Cerebellar cortex (tissue), 1 donor: ENCODE measurements at regions not wholly inside any gene's neighbourhood (a gene's known extent, or its start where the extent isn't known, plus 50 kb on each side); places are given as distances from the start of the nearest gene placed in this dataset.

Experiments
- DNase-seq: peaks from one replicate; pipeline ENCODE4 v3.0.0-alpha.2; 2015; ENCODE audit warnings: low spot score

DNA sequence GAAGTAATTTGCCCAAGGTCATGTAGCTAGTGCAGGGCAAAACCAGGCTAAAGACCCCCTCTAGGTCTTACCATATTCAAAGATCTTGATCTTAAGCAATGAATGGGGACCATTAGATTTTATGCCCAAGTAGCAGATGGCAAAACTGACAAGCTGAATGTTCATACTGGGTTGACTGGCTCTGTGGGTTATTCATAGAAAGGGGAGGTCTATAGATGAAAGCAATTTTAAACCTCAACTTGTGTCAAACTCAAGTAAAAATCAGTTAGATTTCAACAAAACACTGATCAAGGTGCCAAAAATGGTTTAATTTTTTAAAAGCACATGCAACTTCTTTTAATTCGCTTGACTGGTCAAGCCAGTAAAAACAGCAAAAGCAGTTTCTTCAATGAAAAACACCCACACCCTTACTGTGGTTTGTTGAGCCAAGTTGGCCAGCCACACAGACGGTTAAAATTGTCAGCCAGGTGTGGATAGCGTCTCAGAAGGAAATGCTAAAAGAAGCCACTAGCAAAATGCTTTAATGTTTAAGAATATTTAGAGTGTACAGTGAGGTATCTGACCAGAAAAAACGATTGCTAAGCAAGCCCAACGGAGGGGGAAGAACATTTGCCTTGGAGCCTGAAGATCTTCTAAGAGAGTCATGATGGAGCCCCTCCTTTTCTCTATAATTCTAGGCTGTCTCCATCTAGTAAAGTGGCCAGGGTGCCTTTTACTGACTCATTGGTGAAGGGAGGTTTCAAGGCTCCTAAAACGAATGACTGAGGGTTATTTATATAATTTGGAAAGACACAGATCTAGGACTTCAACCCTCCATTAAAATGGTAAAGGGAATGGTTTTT is 539.6 kb upstream of the CLINT1 start:
- no peak for DNase-seq

DNA sequence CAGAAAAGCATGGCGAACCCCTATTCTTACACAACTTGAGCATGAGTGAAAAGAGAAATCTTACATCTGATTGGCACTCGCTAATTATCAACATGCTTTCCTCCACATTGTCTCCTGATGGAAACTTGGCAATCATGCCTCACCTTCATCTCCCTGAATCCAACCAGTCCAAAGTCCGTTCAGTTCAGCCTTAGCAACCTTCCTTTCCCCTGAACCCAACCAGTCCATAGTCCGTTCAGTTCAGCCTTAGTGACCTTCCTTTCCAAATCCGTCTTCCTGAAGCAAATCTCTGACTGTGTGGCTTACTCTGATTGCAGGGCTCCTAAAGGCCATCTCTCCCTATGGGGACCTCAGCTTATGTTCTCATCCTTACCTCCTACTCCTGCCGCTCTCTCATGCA is 538.3 kb upstream of the CLINT1 start:
- DNase-seq, result no peak

GRCh38 chr5:158394102-158394501 is 535.2 kb upstream of the CLINT1 start:
- DNase-seq, result no peak

DNA sequence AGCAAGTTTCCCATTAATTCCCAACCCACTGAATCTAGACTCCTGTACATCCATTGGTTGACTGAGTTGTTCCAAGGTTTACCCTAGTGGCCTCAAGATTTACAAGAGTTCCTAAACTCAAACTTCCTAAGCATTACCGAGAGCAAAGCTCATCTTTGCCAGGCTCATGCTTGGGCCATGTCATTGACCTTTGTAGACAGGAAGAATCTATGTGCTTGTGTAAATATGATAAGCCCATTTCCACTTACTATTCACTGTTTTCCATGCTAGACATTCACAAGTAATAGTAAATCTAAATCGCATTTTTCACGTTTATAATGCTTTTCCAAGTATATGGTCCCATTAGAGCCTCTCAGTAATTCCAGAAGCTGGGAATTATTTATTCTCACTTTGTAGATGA is 534.5 kb upstream of the CLINT1 start:
- DNase-seq, result no peak

DNA sequence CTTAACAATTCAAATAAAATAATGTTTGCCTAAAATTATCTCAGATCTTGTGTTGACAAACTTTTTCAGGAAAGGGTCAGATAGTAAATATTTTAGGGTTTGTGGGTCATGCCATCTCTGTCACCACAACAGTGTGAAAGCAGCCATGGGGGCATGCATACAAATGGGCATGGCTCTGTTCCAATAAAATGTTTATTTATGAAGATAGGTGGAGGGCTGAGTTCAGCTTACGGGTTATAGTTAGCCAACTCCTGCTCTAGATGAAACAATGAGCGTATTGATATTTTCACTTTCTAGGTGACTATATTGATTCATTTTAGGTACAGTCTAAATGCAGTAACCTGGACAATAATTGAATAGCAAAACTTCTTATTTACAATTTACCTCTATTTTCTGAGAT is 533.8 kb upstream of the CLINT1 start:
- no peak for DNase-seq

- no peak for DNase-seq
These were observed 531.6 kb upstream of the CLINT1 start for GRCh38 chr5:158390577-158390976.

DNA sequence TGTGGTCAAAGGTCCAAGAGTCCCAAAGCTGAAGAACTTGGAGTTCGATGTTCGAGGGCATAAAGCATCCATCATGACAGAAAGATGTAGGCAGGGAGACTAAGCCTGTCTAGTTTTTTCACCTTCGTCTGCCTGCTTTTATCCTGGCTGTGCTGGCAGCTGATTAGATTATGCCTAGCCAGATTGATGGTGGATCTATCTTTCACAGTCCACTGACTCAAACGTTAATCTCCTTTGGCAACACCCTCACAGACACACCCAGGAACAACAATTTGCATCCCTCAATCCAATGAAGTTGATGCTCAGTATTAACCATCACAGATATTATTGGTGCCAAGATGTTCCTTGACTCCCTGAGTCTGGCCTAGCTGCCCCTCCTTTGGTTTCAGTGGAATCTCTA is 530.8 kb upstream of the CLINT1 start:
- DNase-seq, result no peak

DNA sequence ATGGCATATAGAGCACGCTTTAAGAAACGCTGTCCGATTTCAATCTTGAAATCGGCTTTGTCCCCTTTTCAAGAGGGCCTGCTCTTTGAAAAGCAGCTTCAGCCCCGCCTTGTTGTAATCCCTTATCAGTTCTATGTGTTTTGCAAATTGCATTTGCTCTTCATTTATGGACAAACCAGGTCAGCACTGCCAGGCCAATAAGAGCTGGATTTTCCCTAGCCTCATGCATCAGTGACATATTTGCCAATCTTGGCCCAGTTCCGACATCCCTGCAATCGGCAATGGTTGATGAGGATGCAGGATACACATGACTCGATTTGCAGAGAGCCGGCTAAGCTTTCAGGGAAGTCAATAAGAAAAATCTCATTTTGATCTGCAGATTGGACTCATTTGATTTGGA is 529.1 kb upstream of the CLINT1 start:
- no peak for DNase-seq

DNA sequence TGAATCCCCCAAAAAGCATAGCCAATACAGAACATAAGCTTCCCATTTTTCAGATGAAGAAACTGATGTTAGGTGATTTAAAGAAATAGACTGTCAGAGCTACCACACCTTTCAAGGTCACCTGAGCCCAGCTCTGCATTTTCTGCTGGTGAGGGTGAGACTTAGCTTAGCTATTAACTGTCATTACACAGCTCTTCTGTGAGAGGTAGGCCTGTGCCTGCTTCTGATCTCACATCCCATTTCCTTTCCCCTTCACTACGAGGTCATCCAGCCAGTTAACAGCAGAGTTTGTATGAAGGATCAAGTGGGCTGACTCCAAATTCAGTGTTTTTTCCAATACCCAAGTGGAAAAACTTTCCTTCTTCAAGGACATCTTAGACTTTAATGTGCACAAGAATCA is 528.6 kb upstream of the CLINT1 start:
- DNase-seq, result no peak

DNA sequence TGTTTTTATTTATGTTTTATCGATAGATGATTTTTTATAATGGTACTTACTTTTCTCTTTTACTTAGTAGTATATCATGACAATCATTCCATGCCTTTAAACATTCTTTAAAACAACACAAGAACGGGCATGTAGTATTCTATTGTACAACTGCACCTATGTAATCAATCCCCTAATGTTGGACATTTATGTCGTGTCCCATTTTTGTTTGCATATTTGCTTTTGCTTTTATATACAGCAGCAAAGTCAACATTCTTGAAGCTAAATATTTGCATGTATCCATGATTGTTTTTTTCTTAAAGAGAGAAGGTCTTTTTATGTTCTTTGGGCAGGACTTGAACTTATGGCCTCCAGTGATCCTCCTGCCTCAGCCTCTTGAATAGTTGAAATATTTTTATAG is 527.0 kb upstream of the CLINT1 start:
- DNase-seq, result no peak

GRCh38 chr5:158384535-158385481 is 525.9 kb upstream of the CLINT1 start:
- DNase-seq, result no peak

DNA sequence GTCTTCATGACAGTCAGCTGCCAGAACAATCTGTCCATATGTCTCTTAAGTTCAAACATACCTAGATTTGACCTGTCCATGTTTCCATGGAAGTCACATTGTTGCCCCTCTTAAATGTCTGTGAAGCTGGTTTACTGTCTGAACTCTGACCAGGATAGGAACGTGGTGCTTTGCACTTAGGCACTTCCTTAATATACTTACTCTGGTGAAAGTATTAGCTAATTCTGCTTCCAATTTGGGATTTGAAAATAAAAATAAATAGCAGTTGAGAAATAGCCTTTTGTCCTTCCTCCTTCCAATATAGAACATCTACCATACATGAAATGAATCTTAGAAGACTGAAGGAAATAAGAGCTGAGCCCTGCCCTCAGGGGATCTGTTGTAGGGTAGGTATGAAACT is 524.5 kb upstream of the CLINT1 start:
- DNase-seq, result no peak

GRCh38 chr5:158382473-158382872 is 523.5 kb upstream of the CLINT1 start:
- DNase-seq, result peak; percentile 84

- DNase-seq, result no peak
These were observed 522.7 kb upstream of the CLINT1 start for GRCh38 chr5:158381614-158382160.

- DNase-seq, result peak; percentile 10
These were observed 521.7 kb upstream of the CLINT1 start for GRCh38 chr5:158380661-158381060.

GRCh38 chr5:158378931-158379330 is 520.0 kb upstream of the CLINT1 start:
- peak; percentile 40 for DNase-seq

- no peak for DNase-seq
These were observed 517.7 kb upstream of the CLINT1 start for GRCh38 chr5:158376679-158377078.

DNA sequence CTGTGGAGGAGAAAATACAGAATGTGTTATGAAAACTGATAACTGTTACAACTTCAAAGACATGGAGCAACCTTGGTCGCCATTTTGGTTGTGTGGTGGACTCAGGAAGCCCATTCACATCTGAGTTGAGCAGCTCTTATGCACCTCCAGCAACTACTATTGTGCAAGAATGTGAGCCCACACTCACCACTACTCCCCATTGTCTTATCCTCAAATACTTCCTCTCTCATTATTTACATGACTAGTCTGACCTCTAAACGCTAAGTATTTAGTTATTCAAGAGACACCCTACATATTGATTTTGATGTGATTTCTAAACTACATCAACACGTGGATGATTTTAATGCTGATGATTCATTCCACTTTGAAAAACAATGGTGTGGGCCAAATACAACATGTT is 516.6 kb upstream of the CLINT1 start:
- DNase-seq, result no peak

- DNase-seq, result no peak
These were observed 514.9 kb upstream of the CLINT1 start for GRCh38 chr5:158373608-158374395.

DNA sequence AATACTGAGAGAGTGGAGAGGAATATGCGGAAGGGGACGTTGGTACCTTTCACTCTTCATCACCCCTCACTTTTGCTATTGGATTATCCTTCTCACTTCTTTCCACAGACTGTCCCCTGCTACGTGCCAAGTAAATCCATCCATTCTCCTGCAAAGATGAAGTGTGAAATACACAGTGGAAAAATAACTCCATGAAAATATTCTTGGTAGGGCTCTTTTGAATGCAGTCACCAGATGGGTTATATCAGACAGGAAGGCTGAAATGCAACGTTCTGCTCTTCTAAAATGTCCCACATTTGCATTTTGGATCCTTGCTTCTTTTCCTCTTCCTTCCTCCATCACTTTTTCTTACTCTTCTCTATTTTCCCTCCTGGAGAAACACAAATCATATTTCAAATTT is 510.3 kb upstream of the CLINT1 start:
- no peak for DNase-seq

DNA sequence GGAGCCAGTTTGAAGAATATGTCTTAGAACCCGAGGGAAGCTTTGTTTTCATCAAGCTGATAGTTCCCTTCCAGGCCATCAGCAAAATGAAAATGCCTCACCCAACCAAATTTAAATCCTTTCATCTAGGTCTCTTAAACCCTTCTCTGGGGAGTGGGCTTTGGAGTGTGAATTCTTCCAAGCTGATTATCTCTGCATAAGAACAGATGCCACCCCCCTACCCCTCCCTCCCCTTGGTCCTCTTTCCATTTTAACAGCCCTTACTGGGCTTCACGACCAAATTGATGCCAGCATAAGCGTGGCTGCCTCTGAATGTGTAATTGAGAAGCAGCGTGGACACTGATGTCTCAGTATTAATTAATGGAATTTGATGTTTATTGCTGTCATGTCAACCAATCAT is 509.7 kb upstream of the CLINT1 start:
- DNase-seq, result no peak

GRCh38 chr5:158364367-158364766 is 505.4 kb upstream of the CLINT1 start:
- DNase-seq, result no peak
